HL-60 (cell line): ENCODE measurements at regions not wholly inside any gene's neighbourhood (a gene's known extent, or its start where the extent isn't known, plus 50 kb on each side); places are given as distances from the start of the nearest gene placed in this dataset.
"Not testable (repeated sequence)": the region's sequence is repeated elsewhere in the genome, so short reads cannot be mapped to it uniquely, and the experiment has no call there.

Experiments used
- DNase-seq, 2 experiments: peaks; one replicate each; pipeline ENCODE4 v3.0.0-alpha.2; 2010 to 2020; ENCODE audit warnings: low read depth in 1 of 2, low spot score in 1 of 2
- H3K27ac ChIP-seq: fragments of 250-450 bp; sonication (Bioruptor Pico); replicated peaks from 2 replicates; pipeline ENCODE4 v1.5.1; 2020; ENCODE audit warnings: mild to moderate bottlenecking, moderate library complexity
- H3K27me3 ChIP-seq: fragments of 250-450 bp; sonication (Bioruptor Pico); 2 replicates; pipeline ENCODE4 v1.5.1; 2021; ENCODE audit warnings: mild to moderate bottlenecking, moderate library complexity; ENCODE audit not compliant: insufficient read depth, poor library complexity, severe bottlenecking
- H3K4me3 ChIP-seq: replicated peaks from 2 replicates; pipeline ENCODE4 v1.5.1; 2011; ENCODE audit warnings: mild to moderate bottlenecking, control low read depth, low read length; ENCODE audit not compliant: insufficient read depth
- CTCF ChIP-seq: IDR thresholded peaks from one replicate; pipeline ENCODE4 v1.5.1; 2011; ENCODE audit warnings: low read length, control low read depth, inconsistent platforms; ENCODE audit not compliant: insufficient read depth
- GABPA ChIP-seq: IDR thresholded peaks from 2 replicates; pipeline ENCODE4 v1.6.1; 2012; ENCODE audit warnings: low read depth
- POLR2AphosphoS5 ChIP-seq: IDR thresholded peaks from 2 replicates; pipeline ENCODE4 v1.6.1; 2012; ENCODE audit warnings: low read depth
- REST ChIP-seq: IDR thresholded peaks from 2 replicates; pipeline ENCODE4 v1.6.1; 2012; ENCODE audit warnings: low read depth; ENCODE audit not compliant: insufficient replicate concordance
- SPI1 ChIP-seq: IDR thresholded peaks from 2 replicates; pipeline ENCODE4 v1.6.1; 2012; ENCODE audit warnings: low read depth, mild to moderate bottlenecking, borderline replicate concordance

- H3K27ac ChIP-seq: peak overlapping the region; percentile 48
- TF ChIP-seq REST (no peak), SPI1 (no peak), POLR2AphosphoS5 (no peak), CTCF (no peak), GABPA (no peak)
- DNase-seq: no peak
Observed at GRCh38 chr7:101728128-101728527, 89.3 kb upstream of the CUX1 start.

GRCh38 chr7:101728873-101729240 is 88.6 kb upstream of the CUX1 start:
- not testable (repeated sequence) for H3K4me3 ChIP-seq, H3K27me3 ChIP-seq
- peak overlapping the region; percentile 48 for H3K27ac ChIP-seq
- DNase-seq: peak in 1 of 2 experiments; percentile 84

More at GRCh38 chr7:101728128-101728527, 89.3 kb upstream of the CUX1 start:
- Histone ChIP-seq H3K4me3 (no peak overlapping the region), H3K27me3 (no peaks in the 10 kb centered on the region)

- H3K27ac ChIP-seq: no peak overlapping the region
- DNase-seq: no peak
- TF ChIP-seq SPI1: no peak
- TF ChIP-seq POLR2AphosphoS5: no peak
- no peak for TF ChIP-seq CTCF
- TF ChIP-seq REST: no peak
- no peak for TF ChIP-seq GABPA
- no peak overlapping the region for H3K4me3 ChIP-seq
- no peaks in the 10 kb centered on the region for H3K27me3 ChIP-seq
Observed at GRCh38 chr7:101729241-101729883, 88.1 kb upstream of the CUX1 start.

- Histone ChIP-seq H3K27ac (no peak overlapping the region), H3K27me3 (no peaks in the 10 kb centered on the region), H3K4me3 (no peak overlapping the region)
- TF ChIP-seq POLR2AphosphoS5: no peak
- no peak for TF ChIP-seq GABPA
- no peak for TF ChIP-seq CTCF
- TF ChIP-seq REST: no peak
- no peak for TF ChIP-seq SPI1
- DNase-seq: no peak
Observed at GRCh38 chr7:101731502-101732084, 85.8 kb upstream of the CUX1 start.
